GM19035 (cell line): ENCODE measurements at regions not wholly inside any gene's neighbourhood (a gene's known extent, or its start where the extent isn't known, plus 50 kb on each side); places are given as distances from the start of the nearest gene placed in this dataset.

Experiments
- ATAC-seq: cut with Tn5 transposase; IDR thresholded peaks from one replicate; pipeline ENCODE4 v1.9.1; 2021; ENCODE audit not compliant: unreplicated experiment

DNA sequence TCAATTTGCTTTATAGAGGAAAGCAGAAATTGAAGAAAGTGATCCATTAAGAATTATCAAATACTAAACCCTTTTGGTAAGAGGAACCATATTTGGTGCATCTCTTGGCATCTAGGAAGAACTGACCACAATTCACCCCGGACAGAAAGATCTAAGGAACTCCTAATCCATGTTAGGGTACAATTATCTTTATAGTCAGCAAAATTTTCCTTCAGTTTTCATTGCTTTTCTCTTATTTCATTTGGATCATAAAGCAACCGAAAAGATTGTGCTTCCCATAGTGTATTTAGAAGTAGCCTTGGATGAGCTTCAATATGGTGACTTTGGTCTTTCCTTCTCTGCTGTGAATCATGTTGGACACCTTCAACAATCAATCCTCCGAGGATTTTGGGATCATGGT lies 50.1 kb upstream of the IGFBP5 start:
- ATAC-seq, result no peak
